NOMO-1 treated with dmso at 0.1 percent for 144 hours (cell line): ENCODE measurements at regions not wholly inside any gene's neighbourhood (a gene's known extent, or its start where the extent isn't known, plus 50 kb on each side); places are given as distances from the start of the nearest gene placed in this dataset.

Source experiments
- DNase-seq: peaks from one replicate; lab custom pipeline; 2025; ENCODE audit not compliant: unreplicated experiment; lab: John Stamatoyannopoulos, UW

DNA sequence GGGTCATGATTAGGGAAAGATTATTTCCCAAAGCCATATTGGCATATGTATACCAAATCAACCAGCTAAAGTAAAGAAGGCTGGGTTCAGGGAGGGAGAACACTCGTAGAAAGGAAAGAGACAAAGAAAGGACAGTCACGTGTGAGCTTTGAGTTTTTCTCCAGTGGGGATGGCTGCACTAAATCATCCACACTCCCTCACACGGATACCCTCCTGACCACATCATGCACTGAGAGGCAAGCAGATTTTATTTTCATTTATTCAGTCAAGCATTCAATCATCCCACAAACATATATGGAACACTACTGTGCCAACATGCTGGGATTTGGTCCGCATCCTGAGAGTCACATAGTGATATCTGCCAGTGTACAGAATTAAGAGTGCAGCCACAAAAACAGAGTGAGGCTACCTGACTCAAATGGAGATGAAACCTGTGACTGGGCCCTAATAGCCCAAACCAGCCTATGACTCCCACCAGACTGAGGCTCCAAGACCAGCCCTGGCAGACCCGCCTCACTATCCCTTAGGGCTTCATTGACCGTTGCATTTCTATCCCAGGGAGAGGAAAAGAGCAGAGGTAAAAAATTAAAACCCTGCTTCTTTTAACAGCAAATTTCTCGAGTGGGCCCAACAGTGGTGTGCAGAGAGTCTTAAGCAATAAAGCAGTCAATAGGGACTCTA, 155.9 kb downstream of the BARHL2 start:
- DNase-seq = no peak

DNA sequence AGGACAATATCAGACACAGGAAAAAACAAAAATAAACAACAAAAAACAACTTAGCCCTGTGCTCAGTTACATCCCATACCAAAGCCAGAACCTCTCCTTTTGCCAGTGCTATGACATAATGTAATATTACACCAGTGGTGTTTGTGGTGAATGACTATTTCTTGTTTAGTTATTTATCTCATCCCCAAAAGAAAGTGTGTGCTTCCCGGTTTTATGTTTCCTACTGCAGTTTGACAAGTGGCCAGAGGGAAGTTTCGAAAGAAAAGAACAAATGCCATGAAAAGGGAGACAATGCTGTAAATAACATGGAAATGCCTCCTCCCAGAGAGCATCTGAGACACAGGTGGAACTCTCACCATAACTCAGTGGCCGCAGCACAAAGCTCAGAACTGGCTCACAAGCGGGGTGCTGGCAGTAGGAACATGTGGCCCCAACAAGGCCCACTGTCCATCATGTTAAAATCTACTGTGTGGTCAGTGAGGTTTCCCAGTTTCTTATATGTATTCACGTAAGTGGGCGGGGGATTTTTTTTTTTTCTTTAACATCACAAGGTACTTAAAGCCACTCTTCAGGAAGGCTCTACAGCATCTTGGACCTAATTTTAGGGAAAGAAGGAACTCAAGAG, 158.2 kb downstream of the BARHL2 start:
- DNase-seq = no peak

DNA sequence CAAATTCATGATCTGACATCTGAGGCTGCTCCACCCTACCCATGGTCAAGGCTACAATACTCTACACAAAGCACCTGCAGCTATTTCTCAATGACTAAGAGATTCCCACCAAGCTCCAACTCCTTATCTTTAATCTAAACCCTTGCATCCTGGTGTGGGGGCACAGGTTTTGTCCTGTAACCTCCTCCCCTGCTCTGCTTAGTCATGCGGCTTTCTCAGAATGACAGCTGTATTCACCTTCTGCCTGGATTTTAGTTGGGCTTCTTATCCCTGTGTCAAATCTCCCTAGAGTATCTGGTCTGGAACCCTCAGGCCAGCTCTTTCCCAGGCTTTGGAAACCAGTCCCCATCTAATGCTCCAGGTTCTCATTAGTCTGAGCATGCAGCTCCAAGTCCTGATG, 159.0 kb downstream of the BARHL2 start:
- no peak for DNase-seq

DNA sequence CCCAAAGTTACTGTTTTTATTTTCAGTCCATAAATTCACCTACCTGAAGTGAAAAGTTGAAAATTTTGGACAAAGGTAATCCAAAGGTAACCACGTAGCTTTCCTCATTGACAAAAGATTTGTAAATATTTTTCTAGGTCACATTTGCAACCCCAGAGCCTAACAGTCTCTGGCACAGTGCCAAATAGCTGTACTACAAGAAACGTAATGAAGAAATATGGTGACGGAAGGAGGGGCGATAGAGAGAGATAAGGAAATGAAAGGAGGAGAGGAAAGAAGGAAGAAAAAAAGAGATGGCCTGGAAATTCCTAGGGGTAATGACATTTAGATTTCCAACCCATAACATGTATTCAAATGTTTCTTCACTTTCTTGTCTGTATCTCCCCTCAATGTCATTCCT, 159.4 kb downstream of the BARHL2 start:
- DNase-seq = no peak

DNA sequence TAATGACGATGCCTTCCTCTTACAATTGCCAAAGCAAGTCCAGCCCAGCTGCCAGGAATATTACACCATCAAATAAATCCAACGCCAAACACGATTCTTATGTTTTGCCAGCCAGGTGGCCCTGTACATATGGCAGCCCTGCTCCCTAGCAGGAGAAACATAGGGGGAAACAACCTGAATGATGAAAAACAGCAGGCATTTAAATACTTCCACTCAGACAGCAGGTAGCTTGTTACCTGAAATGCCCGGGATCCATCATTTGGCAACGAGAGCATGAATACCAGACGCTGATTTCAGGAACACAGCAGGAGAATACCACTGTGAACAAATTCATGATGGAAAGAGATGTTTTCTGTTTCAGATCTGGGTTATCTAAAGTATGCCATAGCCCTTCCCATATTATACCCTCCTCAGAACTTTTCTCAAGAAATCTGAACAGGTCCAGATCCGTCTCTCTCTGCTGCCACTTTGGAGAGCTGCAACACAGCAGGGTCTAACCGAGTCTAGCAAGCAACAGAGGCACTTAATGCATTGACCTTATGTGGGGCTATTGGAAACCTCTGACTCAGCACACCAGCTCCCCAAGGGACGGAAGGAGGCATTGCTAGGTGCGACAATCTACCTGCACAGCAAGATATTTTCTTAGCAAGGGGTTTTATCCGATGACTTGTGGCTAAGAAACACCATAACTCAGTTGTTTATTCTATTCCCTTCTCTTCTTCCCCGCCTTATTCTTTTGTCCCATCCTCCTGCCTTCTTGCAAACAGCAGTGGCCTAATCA, 166.3 kb downstream of the BARHL2 start:
- no peak for DNase-seq

DNA sequence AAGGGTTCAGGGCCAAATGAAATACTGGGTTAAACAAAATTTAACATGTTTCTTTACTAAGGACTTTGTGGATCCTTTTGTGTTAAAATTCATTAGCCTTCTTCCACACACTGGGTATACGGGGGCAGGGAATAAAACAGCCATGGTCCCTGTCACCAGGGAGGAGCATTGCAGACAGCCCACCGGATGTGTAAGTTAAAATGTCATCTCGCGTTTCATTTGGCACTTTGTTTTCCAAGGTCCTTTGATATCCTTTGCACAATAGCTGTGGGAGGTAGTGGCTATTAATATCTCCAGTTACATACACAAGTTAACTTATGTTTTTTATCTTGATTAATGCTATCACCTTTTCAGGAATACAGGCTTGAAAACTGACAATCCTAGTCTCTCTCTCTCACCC, 172.7 kb downstream of the BARHL2 start:
- no peak for DNase-seq

DNA sequence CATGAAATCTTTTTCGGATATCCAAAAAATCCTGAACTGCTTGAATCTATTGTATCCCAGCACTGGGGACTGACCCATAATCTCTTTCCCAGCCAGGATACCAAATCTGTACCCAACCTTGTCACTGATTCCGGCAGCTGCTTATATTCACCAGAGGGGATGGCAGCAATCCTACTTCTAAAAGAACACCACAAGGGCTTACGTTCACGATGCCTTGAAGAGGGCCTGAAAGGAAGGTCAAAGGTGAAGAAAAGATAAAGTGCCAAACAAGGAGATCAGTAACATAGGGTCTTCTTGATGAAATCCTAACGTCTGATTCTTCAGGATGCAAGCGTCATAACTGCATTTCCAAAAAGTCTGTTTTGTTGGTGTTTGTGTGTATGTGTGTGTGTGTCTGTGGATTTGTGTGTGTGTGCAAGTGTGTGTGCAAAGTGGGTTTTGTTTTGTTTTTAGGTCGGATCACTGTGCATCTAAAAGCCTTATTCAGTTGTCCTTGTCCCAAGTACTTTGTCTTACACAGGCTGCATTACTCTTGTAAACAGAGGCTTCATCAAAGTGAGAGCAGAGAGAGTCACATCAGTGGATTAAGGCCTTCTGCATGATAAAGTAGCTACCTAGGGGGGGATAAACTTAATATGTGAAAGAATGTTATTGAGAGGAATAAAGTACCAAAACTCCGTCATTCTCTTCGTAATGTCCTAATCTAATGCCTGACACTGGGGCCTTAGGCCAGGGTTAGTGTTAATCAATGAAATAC, 179.3 kb downstream of the BARHL2 start:
- DNase-seq = no peak

DNA sequence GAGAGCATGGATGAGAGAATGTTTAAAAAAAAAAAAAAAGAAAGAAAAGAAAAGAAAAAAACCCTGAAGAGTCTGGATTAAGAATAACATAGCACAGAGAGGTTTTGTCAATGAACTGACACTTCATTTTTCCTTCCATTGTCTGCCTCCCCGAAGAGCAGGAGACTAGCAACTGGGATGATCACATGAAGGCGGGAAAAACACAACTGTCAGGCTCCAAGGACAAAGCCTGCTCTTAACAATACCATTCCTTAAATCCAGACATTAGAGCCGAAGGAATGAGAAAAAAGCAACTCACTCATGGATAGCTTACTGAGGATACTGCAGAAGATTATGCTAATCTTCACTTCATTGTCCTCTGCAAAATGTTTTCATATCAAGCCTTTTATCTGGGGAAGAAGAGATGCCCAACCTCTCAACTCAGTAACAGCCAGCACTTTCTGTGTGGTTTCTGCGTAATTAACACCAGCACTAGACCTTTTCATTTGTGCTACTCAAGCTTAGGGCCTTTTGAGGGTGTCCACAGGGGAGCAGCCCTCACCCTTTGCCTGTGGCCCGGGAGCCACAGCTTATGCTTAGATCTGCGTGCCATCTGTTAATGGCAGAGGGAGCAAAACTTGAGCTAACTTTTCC, 182.3 kb downstream of the BARHL2 start:
- DNase-seq = no peak

DNA sequence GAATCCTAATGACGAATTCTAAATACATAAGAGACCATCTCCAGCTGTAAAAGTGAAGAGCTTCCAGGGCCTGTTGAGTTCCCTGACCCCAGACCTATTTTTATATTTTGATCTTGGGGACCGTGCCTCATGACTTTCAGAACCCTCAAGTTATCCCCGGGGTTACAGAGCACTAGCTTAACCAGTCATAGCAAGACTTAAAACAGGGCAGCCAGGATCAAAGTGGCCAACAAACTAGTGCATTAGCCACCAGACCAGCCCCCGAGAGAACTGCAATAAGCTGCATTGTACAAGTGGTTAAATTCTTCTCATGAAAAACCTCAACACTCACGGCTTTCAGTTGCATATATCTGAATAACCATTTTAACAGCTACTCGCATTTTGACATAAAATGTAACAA, 183.0 kb downstream of the BARHL2 start:
- DNase-seq = no peak

DNA sequence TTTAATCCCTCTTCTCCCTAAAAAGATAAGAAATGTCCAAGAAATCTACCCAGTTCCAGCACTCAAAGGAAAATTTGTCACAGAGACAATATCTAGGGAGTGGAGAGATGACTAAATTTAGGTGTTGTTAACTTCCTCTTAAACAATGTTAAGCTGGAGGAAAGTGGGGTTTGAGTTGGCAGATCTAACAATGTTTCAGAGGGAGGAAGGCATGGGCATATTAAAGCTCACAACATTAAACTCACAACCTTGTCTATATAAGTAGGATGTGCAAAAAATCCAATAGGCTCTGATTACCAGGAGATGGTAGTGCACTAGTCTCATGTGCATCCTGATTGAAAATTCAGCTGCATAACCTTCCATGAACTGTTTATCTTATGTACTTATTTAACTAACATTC, 190.1 kb downstream of the BARHL2 start:
- no peak for DNase-seq

DNA sequence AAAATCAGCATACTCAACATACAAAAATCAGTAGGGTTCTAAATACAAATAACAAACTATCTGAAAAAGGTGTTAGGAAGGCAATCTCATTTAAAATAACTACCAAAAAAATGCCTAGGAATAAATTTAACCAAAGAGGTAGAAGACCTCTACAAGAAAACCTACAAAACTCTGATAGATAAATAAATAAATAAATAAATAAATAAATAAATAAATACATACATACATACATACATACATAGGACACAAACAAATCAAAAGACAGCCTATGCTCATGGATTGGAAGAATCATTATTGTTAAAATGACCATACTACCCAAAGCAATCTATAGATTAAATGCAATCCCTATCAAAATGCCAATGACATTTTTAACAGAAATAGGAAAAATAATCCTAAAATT, 194.7 kb downstream of the BARHL2 start:
- DNase-seq = no peak

DNA sequence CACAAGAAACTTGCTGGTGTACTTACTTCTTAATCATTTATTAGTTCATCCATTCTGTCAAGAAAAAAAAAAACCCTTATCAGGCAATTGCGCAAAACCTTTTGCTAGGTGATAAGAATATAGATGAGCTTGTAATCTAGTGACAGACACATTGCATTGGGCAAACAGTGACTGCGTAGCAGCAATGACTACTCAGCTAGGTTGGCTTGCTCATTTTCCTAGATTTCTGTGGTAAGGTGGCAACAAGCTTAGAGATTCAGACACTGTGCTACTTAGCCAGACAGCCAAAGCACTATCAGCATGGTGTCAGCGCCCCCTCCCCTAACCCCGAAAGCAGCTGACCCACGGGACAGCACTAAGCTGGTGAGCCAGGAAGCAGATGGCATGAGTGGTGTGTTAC, 203.1 kb downstream of the BARHL2 start:
- DNase-seq = no peak

DNA sequence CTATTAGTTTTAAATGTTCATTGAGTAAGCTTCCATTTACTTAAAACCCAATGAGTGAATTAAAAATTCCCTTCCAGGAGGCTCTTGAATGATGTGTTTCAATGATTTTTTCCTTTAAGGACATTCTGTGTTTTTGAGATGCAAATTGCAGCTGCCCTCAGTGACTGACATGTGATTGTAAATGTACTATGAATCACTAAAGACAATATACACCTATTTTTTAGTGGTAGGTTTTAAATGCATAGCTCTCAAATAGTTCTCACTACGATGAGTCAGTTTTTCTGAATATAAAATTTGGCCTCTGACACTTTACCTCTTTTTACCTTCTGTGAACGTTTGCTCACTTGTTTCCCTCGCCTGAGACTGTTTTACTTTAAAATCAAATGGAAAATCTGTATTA, 204.7 kb downstream of the BARHL2 start:
- DNase-seq = no peak

DNA sequence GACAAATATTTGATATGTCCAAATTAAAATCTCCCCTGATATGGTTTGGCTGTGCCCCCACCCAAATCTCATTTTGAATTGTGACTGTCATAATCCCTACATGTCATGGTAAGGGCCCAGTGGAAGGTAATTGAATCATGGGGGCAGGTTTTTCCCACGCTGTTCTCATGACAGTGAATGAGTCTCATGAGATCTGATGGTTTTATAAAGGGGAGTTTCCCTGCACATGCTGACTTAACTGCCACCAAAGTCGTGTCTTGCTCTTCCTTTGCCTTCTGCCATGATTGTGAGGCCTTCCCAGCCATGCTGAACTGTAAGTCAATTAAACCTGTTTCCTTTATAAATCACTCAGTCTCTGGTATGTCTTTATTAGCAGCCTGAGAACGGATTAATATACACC, 207.0 kb downstream of the BARHL2 start:
- no peak for DNase-seq

DNA sequence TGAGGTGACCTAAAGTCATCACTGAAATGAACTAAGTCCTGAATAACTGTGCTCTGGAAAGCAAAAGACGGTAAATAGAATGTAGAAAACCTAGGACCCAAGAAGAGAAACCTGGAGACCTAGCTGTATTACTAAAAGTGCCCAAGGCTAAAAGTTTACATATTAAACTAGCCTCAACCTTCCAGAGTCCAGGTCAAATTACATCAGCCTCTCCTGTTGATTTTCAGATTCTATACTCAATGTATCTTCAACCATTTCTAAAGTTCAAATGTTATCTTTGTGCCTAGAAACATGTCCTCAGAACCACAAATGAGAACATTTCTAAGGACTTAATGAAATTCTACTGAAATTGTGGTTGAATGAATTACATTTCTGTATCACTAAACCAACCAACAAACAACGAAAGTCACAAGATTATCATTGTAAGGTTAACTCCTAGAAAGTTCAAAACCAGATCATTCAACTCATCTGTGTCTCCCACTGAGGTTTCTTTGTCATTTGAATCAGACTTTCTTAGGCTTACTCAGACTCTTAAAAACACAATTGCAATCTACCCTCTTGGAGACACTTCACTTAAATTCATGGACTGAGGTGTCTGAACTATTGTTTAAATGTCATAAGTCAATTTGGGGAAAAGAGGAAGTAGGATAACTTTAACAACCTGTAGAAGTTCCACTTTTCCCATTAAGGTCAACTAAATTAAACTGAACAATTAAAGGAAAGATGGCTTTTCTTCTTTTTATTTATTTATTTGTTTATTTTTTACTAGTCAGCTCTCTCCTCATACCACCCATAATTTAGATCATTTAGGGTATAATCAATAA, 207.7 kb downstream of the BARHL2 start:
- DNase-seq = no peak

DNA sequence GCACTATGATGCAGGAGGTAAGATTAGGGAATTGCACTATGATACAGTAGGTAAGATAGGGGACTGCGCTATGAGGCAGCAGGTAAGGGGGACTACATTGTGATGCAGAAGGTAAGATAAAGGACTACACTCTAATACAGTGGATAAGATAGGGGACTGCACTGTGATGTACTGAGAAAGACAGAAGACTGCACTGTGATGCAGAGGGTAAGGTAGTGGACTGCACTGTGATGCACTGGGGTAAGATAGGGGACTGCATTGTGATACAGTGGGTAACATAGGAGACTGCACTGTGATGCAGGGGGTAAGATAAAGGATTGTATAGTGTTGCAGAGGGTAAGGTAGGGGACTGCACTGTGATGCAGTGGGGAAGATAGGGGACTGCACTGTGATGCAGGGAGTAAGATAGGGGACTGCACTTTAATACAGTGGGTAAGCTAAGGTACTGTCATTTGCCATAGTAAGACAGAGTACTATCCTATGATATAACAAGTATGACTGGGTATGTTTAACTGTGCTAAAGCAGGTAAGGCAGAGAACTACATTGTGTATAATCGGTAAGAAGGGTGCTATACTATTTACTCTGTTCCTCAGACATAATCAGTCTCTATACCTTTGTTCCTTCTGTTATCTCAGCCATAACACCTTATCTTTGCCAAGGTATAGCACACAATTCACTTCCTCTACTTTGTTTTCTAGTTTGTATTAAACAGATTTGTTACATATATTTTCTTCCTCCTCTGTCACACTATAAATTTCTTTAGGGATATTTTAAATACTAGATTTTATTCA, 208.5 kb downstream of the BARHL2 start:
- DNase-seq = no peak

DNA sequence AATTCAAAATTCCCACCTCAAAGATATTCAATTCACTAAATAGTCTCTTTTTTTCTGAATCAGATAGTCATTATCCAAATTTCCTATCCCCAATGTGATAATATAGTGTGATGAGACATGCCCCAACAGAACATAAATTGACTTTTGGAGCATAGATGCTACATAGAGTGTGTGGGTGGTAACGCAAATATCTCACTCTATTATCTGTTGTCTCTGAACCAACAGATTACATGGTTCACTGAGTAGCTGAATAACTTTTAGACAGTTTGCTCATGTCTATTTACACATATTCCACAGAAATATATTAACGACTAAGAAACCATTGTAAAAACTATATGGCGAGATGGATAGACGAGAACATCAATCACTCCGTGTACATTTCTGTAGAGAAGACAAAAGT, 209.9 kb downstream of the BARHL2 start:
- DNase-seq = no peak

DNA sequence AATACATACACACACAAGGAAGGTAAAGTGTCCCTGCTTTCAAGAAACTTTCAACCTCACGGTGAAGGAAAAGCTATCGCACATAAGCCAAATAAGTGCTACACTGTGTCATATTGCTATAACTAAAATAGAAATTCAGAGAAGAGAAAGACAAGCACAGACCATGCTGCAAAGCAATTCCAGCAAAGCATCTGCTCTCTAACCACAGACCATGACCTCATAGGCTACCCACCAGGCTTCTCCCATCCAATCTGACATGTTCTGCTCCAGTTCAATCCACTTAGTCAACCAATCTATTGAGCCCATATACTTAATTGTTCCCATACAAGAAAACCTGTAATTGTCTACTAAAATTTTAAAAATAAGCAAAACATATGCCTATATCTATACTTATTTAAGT, 211.3 kb downstream of the BARHL2 start:
- no peak for DNase-seq

DNA sequence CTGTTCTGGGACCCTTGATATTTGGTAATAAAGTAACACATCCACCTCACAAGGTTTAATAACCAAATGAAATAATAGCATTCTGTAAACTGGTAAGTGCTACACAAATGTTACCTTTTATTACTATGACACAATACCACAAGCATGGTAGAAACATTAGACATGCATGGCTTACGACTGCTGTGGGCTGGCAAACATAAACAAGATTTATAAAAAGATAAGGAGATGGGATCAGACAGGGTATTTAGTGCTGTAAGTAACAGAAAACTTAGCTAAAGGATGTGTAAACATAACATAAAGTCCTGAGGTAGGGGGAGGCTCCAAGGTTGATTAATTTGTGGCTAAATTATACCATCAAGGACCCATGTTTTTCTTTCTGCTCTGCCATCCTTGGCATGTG, 212.6 kb downstream of the BARHL2 start:
- no peak for DNase-seq

DNA sequence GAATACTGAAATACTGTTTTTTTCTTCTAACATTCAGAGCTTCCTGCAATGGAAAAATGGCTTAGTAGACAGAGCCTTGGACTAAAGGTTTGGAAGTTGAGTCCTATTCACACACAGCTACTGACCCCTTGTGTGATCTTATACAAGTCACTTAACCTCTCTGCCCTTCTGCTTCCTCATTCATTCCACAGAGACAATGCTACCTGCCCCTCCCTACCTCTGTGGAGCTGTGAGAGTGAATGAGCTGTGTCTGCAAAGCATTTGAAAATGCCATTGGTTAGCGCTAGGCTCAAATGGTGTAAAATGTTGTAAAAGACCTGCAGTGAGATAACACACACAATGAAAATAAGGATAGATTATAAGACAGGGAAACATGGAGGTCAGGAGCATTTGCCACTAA, 214.4 kb downstream of the BARHL2 start:
- DNase-seq = no peak
